DND-41 (cell line): ENCODE measurements at regions not wholly inside any gene's neighbourhood (a gene's known extent, or its start where the extent isn't known, plus 50 kb on each side); places are given as distances from the start of the nearest gene placed in this dataset.

Experiments
- ATAC-seq: fragments of 200-7000 bp; cut with Tn5 transposase; 3 replicates; pipeline ENCODE4 v1.9.1; 2021; ENCODE audit warnings: low read depth; ENCODE audit not compliant: insufficient read depth
- DNase-seq: peaks from one replicate; pipeline ENCODE4 v3.0.0-alpha.2; 2020
- H2AFZ ChIP-seq: 2 replicates; pipeline ENCODE4 v1.6.0; 2012; ENCODE audit warnings: low read depth, low read length
- H3K27ac ChIP-seq: 2 replicates; pipeline ENCODE4 v1.5.1; 2012; ENCODE audit warnings: low read length, inconsistent platforms
- H3K27me3 ChIP-seq: fragments of 200-600 bp; sonication (generic); 2 replicates; pipeline ENCODE4 v1.6.0; 2012; ENCODE audit warnings: low read length, mild to moderate bottlenecking, inconsistent platforms; ENCODE audit not compliant: insufficient read depth, poor library complexity
- H3K36me3 ChIP-seq: 2 replicates; pipeline ENCODE4 v1.5.1; 2012; ENCODE audit warnings: low read length, inconsistent platforms; ENCODE audit not compliant: insufficient read depth
- H3K4me1 ChIP-seq: 2 replicates; pipeline ENCODE4 v1.5.1; 2012; ENCODE audit warnings: mild to moderate bottlenecking, low read length; ENCODE audit not compliant: insufficient read depth
- H3K4me2 ChIP-seq: 2 replicates; pipeline ENCODE4 v1.6.0; 2012; ENCODE audit warnings: mild to moderate bottlenecking, moderate library complexity, low read length, inconsistent platforms; ENCODE audit not compliant: insufficient read depth
- H3K4me3 ChIP-seq, 2 experiments: fragments of 200-600 bp in 1 of 2; shearing (Covaris generic) in 1 of 2; 2 replicates each; pipeline ENCODE4 v1.5.1; 2012 to 2016; ENCODE audit warnings: inconsistent platforms in 2 of 2, low read length in 2 of 2, mild to moderate bottlenecking in 2 of 2, low read depth in 1 of 2, moderate library complexity in 1 of 2
- H3K79me2 ChIP-seq: 2 replicates; pipeline ENCODE4 v1.6.0; 2012; ENCODE audit warnings: low read length, inconsistent platforms; ENCODE audit not compliant: insufficient read depth
- H3K9ac ChIP-seq: 2 replicates; pipeline ENCODE4 v1.6.0; 2012; ENCODE audit warnings: low read depth, mild to moderate bottlenecking, inconsistent platforms, low read length, moderate library complexity
- H3K9me3 ChIP-seq: 2 replicates; pipeline ENCODE4 v1.5.1; 2012; ENCODE audit warnings: low read length, moderate library complexity, mild to moderate bottlenecking, inconsistent platforms; ENCODE audit not compliant: insufficient read depth, severe bottlenecking
- H4K20me1 ChIP-seq: 2 replicates; pipeline ENCODE4 v1.6.0; 2012; ENCODE audit warnings: low read length; ENCODE audit not compliant: insufficient read depth
- EZH2 ChIP-seq: IDR thresholded peaks from 3 replicates; pipeline ENCODE4 v1.6.1; 2012; ENCODE audit warnings: borderline replicate concordance, low read depth, mild to moderate bottlenecking, moderate library complexity, low read length, inconsistent platforms; ENCODE audit not compliant: severe bottlenecking
- TF ChIP-seq, protein P1 (sequence below): IDR thresholded peaks from 2 replicates; pipeline ENCODE4 v1.5.1; 2012; ENCODE audit warnings: borderline replicate concordance, low read length, moderate library complexity, mild to moderate bottlenecking; ENCODE audit not compliant: poor library complexity, severe bottlenecking; ENCODE audit errors: extremely low read depth

GRCh38 chr9:75823151-75823550 is 67.3 kb upstream of the PCSK5 start:
- H4K20me1 ChIP-seq: no peaks in the 10 kb centered on the region
- ATAC-seq (no peak), DNase-seq (no peak)

DNA sequence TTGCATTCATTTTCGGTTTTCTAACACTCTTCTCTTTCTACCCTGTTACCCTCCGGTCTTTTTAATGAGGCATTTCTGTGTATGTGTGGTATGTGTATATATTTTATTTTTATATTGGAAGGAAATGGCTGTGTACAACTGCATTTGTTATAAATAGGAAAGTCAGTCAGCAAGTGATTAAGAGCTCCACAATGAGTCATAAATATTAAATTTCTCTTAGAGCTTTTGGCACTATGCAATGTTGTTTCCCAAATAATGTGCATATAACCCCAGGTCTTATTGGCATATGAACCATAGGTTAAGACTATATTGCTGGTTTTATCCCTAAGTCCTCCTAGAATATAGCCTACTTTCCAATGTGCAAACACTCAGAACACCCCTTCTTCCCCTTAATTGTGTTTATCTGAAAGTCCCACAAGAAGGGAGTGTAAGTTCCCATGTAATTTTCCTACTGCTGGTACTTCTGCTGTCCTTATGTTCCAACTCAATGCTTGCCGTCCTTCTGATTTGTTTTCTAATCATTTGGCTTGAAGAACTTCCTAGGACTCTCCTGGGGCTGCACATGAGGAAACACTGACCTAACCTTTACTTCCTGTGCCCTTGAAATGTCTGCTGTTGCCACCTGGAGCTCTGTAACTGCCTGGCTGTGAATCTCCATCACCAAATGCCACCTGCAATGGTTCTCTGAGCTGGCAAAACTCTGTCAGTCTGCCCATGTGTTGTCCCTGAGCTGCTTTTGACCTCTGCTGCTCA is 65.5 kb upstream of the PCSK5 start:
- ATAC-seq (no peak), DNase-seq (no peak)
- Histone ChIP-seq H3K4me1 (no peaks in the 10 kb centered on the region), H3K4me3 (no peak overlapping the region), H3K36me3 (no peaks in the 10 kb centered on the region), H4K20me1 (no peaks in the 10 kb centered on the region), H3K9ac (no peak overlapping the region), H3K4me2 (no peak overlapping the region), H3K27ac (no peak overlapping the region), H2AFZ (no peak overlapping the region), H3K9me3 (no peaks in the 10 kb centered on the region), H3K79me2 (no peaks in the 10 kb centered on the region), H3K27me3 (peaks cover 2% of the 10 kb centered on the region)
- no peak for TF ChIP-seq EZH2
- TF ChIP-seq, protein P1, sequence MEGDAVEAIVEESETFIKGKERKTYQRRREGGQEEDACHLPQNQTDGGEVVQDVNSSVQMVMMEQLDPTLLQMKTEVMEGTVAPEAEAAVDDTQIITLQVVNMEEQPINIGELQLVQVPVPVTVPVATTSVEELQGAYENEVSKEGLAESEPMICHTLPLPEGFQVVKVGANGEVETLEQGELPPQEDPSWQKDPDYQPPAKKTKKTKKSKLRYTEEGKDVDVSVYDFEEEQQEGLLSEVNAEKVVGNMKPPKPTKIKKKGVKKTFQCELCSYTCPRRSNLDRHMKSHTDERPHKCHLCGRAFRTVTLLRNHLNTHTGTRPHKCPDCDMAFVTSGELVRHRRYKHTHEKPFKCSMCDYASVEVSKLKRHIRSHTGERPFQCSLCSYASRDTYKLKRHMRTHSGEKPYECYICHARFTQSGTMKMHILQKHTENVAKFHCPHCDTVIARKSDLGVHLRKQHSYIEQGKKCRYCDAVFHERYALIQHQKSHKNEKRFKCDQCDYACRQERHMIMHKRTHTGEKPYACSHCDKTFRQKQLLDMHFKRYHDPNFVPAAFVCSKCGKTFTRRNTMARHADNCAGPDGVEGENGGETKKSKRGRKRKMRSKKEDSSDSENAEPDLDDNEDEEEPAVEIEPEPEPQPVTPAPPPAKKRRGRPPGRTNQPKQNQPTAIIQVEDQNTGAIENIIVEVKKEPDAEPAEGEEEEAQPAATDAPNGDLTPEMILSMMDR: no peak

More at GRCh38 chr9:75823151-75823550, 67.3 kb upstream of the PCSK5 start:
- Histone ChIP-seq H3K4me2 (no peak overlapping the region), H3K27me3 (peaks cover 2% of the 10 kb centered on the region), H3K4me1 (no peaks in the 10 kb centered on the region), H3K79me2 (no peaks in the 10 kb centered on the region), H2AFZ (no peak overlapping the region), H3K9ac (no peak overlapping the region), H3K36me3 (no peaks in the 10 kb centered on the region), H3K9me3 (no peaks in the 10 kb centered on the region), H3K27ac (no peak overlapping the region), H3K4me3 (no peak overlapping the region)
- no peak for TF ChIP-seq EZH2
- TF ChIP-seq, protein P1: no peak

DNA sequence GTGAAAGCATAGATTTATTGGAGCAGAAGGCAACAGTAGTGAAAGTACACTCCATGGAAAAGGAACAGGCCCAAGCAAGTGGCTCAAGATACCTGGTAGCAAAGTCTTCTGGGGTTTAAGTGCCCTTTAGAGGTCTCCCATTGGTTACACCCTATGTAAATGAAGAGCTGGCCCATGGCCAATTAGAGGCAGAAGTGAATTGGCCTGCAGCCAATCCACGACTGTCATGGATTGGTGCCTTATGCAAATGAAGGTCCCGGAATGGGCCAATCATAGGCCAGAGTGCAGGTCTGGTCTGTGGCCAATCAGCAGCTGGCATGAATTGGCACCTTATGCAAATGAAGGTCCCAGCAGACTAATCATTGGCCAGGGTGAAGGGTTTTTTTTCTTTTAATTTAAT is 64.2 kb upstream of the PCSK5 start:
- no peak for ATAC-seq

More for the DNA sequence above, 64.2 kb upstream of the PCSK5 start:
- H3K4me2 ChIP-seq: no peak overlapping the region
- no peak overlapping the region for H3K9ac ChIP-seq
- H3K4me3 ChIP-seq: no peak overlapping the region
- no peaks in the 10 kb centered on the region for H3K36me3 ChIP-seq
- H3K79me2 ChIP-seq: no peaks in the 10 kb centered on the region
- no peak for DNase-seq
- no peaks in the 10 kb centered on the region for H3K9me3 ChIP-seq
- no peak for TF ChIP-seq EZH2
- TF ChIP-seq, protein P1: no peak
- no peak overlapping the region for H2AFZ ChIP-seq
- H3K27ac ChIP-seq: no peak overlapping the region
- no peaks in the 10 kb centered on the region for H3K4me1 ChIP-seq
- peaks cover 2% of the 10 kb centered on the region for H3K27me3 ChIP-seq
- H4K20me1 ChIP-seq: no peaks in the 10 kb centered on the region
